Upper lobe of left lung (tissue), 6 donors: ENCODE measurements at regions not wholly inside any gene's neighbourhood (a gene's known extent, or its start where the extent isn't known, plus 50 kb on each side); places are given as distances from the start of the nearest gene placed in this dataset.
"Not testable (repeated sequence)": the region's sequence is repeated elsewhere in the genome, so short reads cannot be mapped to it uniquely, and the experiment has no call there.

ENCODE experiments used
- ATAC-seq, 2 donors: fragments of 200-7000 bp; cut with Tn5 transposase; one replicate each; pipeline ENCODE4 v1.9.1; 2022; ENCODE audit warnings: mild to moderate bottlenecking in 2 of 2, moderate library complexity in 2 of 2; ENCODE audit not compliant: low FRiP score in 2 of 2
- DNase-seq, 2 donors: peaks; one replicate each; pipeline ENCODE4 v3.0.0-alpha.2; 2019 to 2020
- H3K27ac ChIP-seq, 4 donors: fragments of 200-600 bp; sonication (generic); one replicate each; pipeline ENCODE4 v1.5.1; 2016 to 2019
- H3K27me3 ChIP-seq, 4 donors: fragments of 200-600 bp; sonication (generic); one replicate each; pipeline ENCODE4 v1.5.1; 2017 to 2019
- H3K36me3 ChIP-seq, 4 donors: fragments of 200-600 bp; sonication (generic); one replicate each; pipeline ENCODE4 v1.5.1; 2016 to 2019
- H3K4me1 ChIP-seq, 4 donors: fragments of 200-600 bp; sonication (generic); one replicate each; pipeline ENCODE4 v1.5.1; 2018 to 2019
- H3K4me3 ChIP-seq, 4 donors: fragments of 200-600 bp; sonication (generic); one replicate each; pipeline ENCODE4 v1.5.1; 2017 to 2019; ENCODE audit warnings: mild to moderate bottlenecking in 2 of 4, moderate library complexity in 1 of 4
- H3K9me3 ChIP-seq, 4 donors: fragments of 200-600 bp; sonication (generic); one replicate each; pipeline ENCODE4 v1.5.1; 2018 to 2019
- EP300 ChIP-seq, 4 donors: sonication (generic); formaldehyde crosslinking; IDR thresholded peaks; one replicate each; pipeline ENCODE4 v1.5.1; 2017; ENCODE audit warnings: antibody characterized with exemption in 4 of 4, control low read depth in 2 of 4
- POLR2A ChIP-seq, 4 donors: fragments of 450-650 bp; IDR thresholded peaks; one replicate each; pipeline ENCODE4 v1.5.1; 2016 to 2017; ENCODE audit warnings: antibody characterized with exemption in 4 of 4, mild to moderate bottlenecking in 2 of 4
- POLR2AphosphoS5 ChIP-seq, 2 donors: sonication (generic); formaldehyde crosslinking; IDR thresholded peaks; one replicate each; pipeline ENCODE4 v1.5.1; 2017; ENCODE audit warnings: antibody characterized with exemption in 2 of 2
- WGBS, 2 donors: methylation state at CpG; one replicate each; pipeline ENCODE4 v1.1.5; 2017 to 2018; 5-methylcytosine and 5-hydroxymethylcytosine counted together
- TF ChIP-seq, protein P1 (sequence below), 6 experiments: fragments of 450-650 bp in 4 of 6; fragments of 200-600 bp in 2 of 6; sonication (generic) in 2 of 6; IDR thresholded peaks; one replicate each; pipeline ENCODE4 v1.5.1; 2016 to 2019; ENCODE audit warnings: antibody characterized with exemption in 6 of 6
- donor health status: DM: no; HTN: no; CAD: no; lungs with moderate emphysema.
- donor health status: DM: no; HTN: yes; CAD: no; lungs with severe emphysema.

DNA sequence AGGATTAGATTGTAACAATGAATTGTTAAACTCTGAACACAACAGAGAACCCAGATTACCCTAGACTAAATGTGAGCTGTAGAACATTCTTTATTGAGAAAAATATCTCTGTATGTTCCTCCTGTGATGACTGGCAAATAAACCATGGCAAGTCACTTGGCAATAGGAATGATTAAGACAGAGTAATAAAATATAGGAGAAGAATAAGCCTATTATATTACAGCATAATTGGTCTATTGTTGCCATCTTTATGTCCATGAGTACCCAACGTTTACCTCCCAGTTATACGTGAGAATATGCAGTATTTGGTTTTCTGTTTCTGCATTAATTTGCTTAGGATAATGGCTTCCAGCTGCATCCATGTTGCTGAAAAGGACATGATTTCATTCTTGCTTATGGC is 211.2 kb upstream of the AVPR1A start:
- Histone ChIP-seq H3K4me3 (no peak overlapping the region), H3K9me3 (no peaks in the 10 kb centered on the region), H3K27ac (no peak overlapping the region), H3K27me3 (no peaks in the 10 kb centered on the region), H3K36me3 (no peaks in the 10 kb centered on the region), H3K4me1 (no peaks in the 10 kb centered on the region)
- WGBS, 2 donors: 88 to 91% methylated on average over 2 of the region's 2 CpGs
- no peak for DNase-seq
- ATAC-seq: no peak
- TF ChIP-seq POLR2AphosphoS5 (IDR thresholded peaks at IDR 0.05) (no peak), EP300 (IDR thresholded peaks at IDR 0.05) (no peak), POLR2A (IDR thresholded peaks at IDR 0.05) (no peak)
- TF ChIP-seq, protein P1, sequence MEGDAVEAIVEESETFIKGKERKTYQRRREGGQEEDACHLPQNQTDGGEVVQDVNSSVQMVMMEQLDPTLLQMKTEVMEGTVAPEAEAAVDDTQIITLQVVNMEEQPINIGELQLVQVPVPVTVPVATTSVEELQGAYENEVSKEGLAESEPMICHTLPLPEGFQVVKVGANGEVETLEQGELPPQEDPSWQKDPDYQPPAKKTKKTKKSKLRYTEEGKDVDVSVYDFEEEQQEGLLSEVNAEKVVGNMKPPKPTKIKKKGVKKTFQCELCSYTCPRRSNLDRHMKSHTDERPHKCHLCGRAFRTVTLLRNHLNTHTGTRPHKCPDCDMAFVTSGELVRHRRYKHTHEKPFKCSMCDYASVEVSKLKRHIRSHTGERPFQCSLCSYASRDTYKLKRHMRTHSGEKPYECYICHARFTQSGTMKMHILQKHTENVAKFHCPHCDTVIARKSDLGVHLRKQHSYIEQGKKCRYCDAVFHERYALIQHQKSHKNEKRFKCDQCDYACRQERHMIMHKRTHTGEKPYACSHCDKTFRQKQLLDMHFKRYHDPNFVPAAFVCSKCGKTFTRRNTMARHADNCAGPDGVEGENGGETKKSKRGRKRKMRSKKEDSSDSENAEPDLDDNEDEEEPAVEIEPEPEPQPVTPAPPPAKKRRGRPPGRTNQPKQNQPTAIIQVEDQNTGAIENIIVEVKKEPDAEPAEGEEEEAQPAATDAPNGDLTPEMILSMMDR (IDR thresholded peaks at IDR 0.05): no peak

DNA sequence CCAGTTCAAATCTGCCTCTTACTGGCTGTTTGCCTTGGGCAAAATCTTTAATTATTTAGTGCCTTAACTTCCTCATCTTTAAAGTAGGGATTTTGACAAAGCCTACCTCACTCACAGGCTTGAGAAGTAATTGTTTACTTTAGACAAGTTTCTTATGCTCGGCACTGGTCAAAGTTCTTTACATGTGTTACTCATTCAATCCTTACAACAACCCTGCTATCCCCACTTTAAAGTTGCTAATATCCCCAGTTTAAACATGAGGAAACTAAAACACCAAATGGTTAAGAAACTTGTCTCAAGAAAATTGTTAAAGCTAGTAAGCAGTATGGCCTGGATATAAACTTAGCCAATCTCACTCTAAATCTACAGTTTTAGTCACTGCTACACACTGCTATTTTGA is 204.0 kb upstream of the AVPR1A start:
- DNase-seq: no peak
- no peak overlapping the region for H3K27ac ChIP-seq

DNA sequence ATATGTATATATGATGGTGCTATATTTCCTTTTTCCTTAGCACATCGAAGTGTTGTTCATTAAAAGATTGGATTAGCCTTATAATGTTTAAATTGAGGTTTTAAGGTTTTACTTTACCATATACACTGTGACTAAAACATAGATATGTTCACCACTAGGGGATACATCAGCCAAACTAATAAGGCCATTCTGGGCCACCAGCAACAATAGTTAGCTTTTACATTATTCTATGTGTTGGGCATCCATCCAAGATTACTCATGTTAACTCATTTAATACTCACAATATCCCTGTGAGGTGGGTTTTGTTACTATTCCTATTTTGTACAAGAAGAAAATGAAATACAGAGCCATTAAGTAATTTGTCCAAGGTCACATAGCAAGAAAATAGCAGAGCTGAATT is 202.6 kb upstream of the AVPR1A start:
- no peak for TF ChIP-seq POLR2A (IDR thresholded peaks at IDR 0.05)
- TF ChIP-seq EP300 (IDR thresholded peaks at IDR 0.05): no peak
- TF ChIP-seq POLR2AphosphoS5 (IDR thresholded peaks at IDR 0.05): no peak
- TF ChIP-seq, protein P1 (IDR thresholded peaks at IDR 0.05): no peak
- H3K36me3 ChIP-seq: no peaks in the 10 kb centered on the region
- no peak overlapping the region for H3K4me3 ChIP-seq
- H3K27ac ChIP-seq: no peak overlapping the region
- H3K9me3 ChIP-seq: no peaks in the 10 kb centered on the region
- H3K27me3 ChIP-seq: no peaks in the 10 kb centered on the region
- DNase-seq (no peak), ATAC-seq (no peak)
- no peaks in the 10 kb centered on the region for H3K4me1 ChIP-seq
- WGBS, 2 donors: 88 to 92% methylated on average over 1 of the region's 1 CpG

More for the DNA sequence above, 204.0 kb upstream of the AVPR1A start:
- no peaks in the 10 kb centered on the region for H3K27me3 ChIP-seq
- H3K4me3 ChIP-seq: no peak overlapping the region
- no peak for ATAC-seq
- no peaks in the 10 kb centered on the region for H3K36me3 ChIP-seq
- no peaks in the 10 kb centered on the region for H3K9me3 ChIP-seq
- H3K4me1 ChIP-seq: no peaks in the 10 kb centered on the region
- 47 to 65% methylated on average over 1 of the region's 1 CpG for WGBS, 2 donors
- TF ChIP-seq POLR2A (IDR thresholded peaks at IDR 0.05) (no peak), EP300 (IDR thresholded peaks at IDR 0.05) (no peak), POLR2AphosphoS5 (IDR thresholded peaks at IDR 0.05) (no peak)
- TF ChIP-seq, protein P1 (IDR thresholded peaks at IDR 0.05): no peak

DNA sequence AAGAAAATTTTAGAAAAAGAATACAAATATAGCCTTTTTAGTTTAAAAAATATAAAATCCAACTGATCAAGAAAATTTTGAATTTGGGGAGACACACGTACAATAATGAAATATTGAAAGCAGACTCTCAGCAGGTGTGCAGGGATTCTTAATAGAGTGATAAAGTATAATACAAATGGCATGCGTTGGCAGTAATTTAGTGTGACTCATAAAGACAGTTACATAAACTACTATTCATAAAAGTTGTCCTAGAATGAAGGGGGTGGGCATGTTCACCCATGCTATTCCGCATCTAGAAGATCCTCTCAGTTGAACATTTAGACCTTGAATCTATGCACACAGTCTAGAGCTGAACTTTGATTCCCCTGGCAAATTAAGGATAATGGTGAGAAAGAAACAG is 200.4 kb upstream of the AVPR1A start:
- no peaks in the 10 kb centered on the region for H3K9me3 ChIP-seq
- WGBS, 2 donors: 87 to 93% methylated on average over 3 of the region's 3 CpGs
- ATAC-seq (no peak), DNase-seq (no peak)
- H3K36me3 ChIP-seq: no peaks in the 10 kb centered on the region
- H3K27me3 ChIP-seq: no peaks in the 10 kb centered on the region
- no peak for TF ChIP-seq POLR2A (IDR thresholded peaks at IDR 0.05)
- TF ChIP-seq POLR2AphosphoS5 (IDR thresholded peaks at IDR 0.05): no peak
- TF ChIP-seq, protein P1 (IDR thresholded peaks at IDR 0.05): no peak
- no peak for TF ChIP-seq EP300 (IDR thresholded peaks at IDR 0.05)
- no peaks in the 10 kb centered on the region for H3K4me1 ChIP-seq
- H3K4me3 ChIP-seq: no peak overlapping the region
- no peak overlapping the region for H3K27ac ChIP-seq

DNA sequence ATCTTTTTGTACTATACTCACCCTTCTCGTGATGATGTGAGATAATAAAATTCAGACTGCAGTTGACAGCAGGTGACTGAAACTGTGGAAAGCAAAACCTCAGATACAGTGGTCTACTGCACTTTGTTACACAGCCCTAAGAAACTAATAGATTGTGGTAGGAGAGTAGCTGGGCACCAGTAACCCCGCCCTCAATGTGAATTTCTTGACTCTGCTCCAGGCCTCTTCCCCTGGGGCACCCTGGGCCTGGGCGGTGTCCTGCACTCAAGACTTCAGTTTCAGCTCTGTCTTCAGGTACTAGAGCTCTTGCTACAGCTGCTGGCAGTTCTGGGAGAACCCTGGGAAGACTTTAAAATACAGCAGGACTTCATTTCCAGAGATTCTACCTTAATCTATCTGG is 197.6 kb upstream of the AVPR1A start:
- Histone ChIP-seq H3K27me3 (no peaks in the 10 kb centered on the region), H3K4me3 (no peak overlapping the region), H3K36me3 (no peaks in the 10 kb centered on the region), H3K27ac (no peak overlapping the region), H3K4me1 (no peaks in the 10 kb centered on the region), H3K9me3 (no peaks in the 10 kb centered on the region)
- TF ChIP-seq POLR2A (IDR thresholded peaks at IDR 0.05): no peak
- 66 to 87% methylated on average over 3 of the region's 3 CpGs for WGBS, 2 donors
- DNase-seq (no peak), ATAC-seq (no peak)

DNA sequence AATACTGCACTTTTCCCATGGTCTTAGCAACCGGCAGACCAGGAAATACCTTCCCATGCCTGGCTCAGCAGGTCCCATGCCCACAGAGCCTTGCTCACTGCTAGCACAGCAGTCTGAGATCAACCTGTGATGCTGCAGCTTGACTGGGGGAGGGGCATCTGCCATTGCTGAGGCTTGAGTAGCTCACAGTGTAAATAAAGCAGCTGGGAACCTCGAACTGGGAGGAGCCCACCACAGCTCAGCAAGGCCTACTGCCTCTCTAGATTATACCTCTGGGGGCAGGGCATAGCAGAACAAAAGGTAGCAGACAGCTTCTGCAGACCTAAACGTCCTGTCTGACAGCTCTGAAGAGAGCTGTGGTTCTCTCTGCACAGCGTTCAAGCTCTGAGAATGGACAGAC is 186.2 kb upstream of the AVPR1A start:
- 41% methylated on average over 4 of the region's 4 CpGs; no CpG with 5 or more reads in 1 of the 2 donors for WGBS, 2 donors
- H3K4me1 ChIP-seq, H3K9me3 ChIP-seq, ATAC-seq, H3K27ac ChIP-seq, H3K36me3 ChIP-seq, H3K27me3 ChIP-seq, H3K4me3 ChIP-seq, DNase-seq: not testable (repeated sequence)
